Activated CD8-positive, alpha-beta T cell treated with anti-CD3 and anti-CD28 coated beads for 36 hours (primary cell): ENCODE measurements at regions not wholly inside any gene's neighbourhood (a gene's known extent, or its start where the extent isn't known, plus 50 kb on each side); places are given as distances from the start of the nearest gene placed in this dataset.

ENCODE experiments used
- ATAC-seq: fragments of 200-7000 bp; cut with Tn5 transposase; one replicate; pipeline ENCODE4 v1.10.0; 2021; ENCODE audit warnings: mild to moderate bottlenecking, moderate library complexity
- CTCF ChIA-PET: fragments of 350-600 bp; sonication (Branson Sonifier 250); formaldehyde crosslinking; loops from one replicate; lab custom pipeline; 2021; ENCODE audit warnings: antibody characterized with exemption; lab: Charles Lee
- POLR2A ChIA-PET: fragments of 350-600 bp; sonication (Branson Sonifier 250); formaldehyde crosslinking; loops from one replicate; lab custom pipeline; 2021; ENCODE audit warnings: antibody characterized with exemption; lab: Charles Lee
- DNase-seq: peaks from one replicate; pipeline ENCODE4 v3.0.0-alpha.2; 2020
- H3K27ac Mint-ChIP-seq: one replicate; pipeline ENCODE4 v1.8.0; 2021; ENCODE audit warnings: mild to moderate bottlenecking, mixed read lengths
- H3K27me3 Mint-ChIP-seq: one replicate; pipeline ENCODE4 v1.8.0; 2021; ENCODE audit warnings: mixed read lengths
- H3K36me3 Mint-ChIP-seq: one replicate; pipeline ENCODE4 v1.8.0; 2021; ENCODE audit warnings: low read depth, mixed read lengths
- H3K4me1 Mint-ChIP-seq: one replicate; pipeline ENCODE4 v1.8.0; 2021; ENCODE audit warnings: low read depth, mixed read lengths
- H3K4me3 Mint-ChIP-seq: one replicate; pipeline ENCODE4 v1.8.0; 2021; ENCODE audit warnings: mild to moderate bottlenecking, moderate library complexity, mixed read lengths
- H3K9me3 Mint-ChIP-seq: one replicate; pipeline ENCODE4 v1.8.0; 2021; ENCODE audit warnings: mixed read lengths
- intact Hi-C: fragments of 100-400 bp; cut with micrococcal nuclease; formaldehyde crosslinking; loops from one replicate; pipeline ENCODE4 v1.10.0; 2022
- TF ChIP-seq, protein P1 (sequence below): fragments of 200-600 bp; IDR thresholded peaks from one replicate; pipeline ENCODE4 v1.8.0; 2022; ENCODE audit warnings: antibody characterized with exemption, mild to moderate bottlenecking

DNA sequence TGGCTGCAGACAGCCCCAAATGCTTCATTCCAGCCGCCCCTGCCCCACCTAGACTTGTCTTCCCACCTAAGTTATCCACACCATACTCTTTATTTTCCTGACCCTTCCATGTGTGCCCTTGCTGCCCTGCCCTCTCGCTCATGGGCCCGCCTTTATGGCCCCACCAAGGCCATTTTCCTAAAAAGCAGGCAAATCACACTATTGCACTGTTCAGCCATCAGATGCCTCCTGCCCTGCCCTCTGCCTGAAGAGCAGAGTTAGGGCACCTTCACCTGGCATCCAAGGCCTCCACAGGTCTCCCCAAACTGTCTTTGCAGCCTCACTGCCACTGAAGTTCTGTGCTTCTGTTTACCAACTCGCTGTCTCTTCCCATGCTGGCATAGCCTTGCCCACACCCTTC lies 496.7 kb downstream of the EIPR1 start:
- intact Hi-C loops: no loop called here
- CTCF ChIA-PET: no interaction called here
- no peaks in the 10 kb centered on the region for H3K36me3 Mint-ChIP-seq
- POLR2A ChIA-PET: no interaction called here
- DNase-seq (no peak), ATAC-seq (no peak)
- H3K27ac Mint-ChIP-seq: no peak overlapping the region
- TF ChIP-seq, protein P1, sequence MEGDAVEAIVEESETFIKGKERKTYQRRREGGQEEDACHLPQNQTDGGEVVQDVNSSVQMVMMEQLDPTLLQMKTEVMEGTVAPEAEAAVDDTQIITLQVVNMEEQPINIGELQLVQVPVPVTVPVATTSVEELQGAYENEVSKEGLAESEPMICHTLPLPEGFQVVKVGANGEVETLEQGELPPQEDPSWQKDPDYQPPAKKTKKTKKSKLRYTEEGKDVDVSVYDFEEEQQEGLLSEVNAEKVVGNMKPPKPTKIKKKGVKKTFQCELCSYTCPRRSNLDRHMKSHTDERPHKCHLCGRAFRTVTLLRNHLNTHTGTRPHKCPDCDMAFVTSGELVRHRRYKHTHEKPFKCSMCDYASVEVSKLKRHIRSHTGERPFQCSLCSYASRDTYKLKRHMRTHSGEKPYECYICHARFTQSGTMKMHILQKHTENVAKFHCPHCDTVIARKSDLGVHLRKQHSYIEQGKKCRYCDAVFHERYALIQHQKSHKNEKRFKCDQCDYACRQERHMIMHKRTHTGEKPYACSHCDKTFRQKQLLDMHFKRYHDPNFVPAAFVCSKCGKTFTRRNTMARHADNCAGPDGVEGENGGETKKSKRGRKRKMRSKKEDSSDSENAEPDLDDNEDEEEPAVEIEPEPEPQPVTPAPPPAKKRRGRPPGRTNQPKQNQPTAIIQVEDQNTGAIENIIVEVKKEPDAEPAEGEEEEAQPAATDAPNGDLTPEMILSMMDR: no peak
- no peaks in the 10 kb centered on the region for H3K27me3 Mint-ChIP-seq
- no peak overlapping the region for H3K4me3 Mint-ChIP-seq
- peaks cover 8% of the 10 kb centered on the region for H3K9me3 Mint-ChIP-seq
- no peaks in the 10 kb centered on the region for H3K4me1 Mint-ChIP-seq

DNA sequence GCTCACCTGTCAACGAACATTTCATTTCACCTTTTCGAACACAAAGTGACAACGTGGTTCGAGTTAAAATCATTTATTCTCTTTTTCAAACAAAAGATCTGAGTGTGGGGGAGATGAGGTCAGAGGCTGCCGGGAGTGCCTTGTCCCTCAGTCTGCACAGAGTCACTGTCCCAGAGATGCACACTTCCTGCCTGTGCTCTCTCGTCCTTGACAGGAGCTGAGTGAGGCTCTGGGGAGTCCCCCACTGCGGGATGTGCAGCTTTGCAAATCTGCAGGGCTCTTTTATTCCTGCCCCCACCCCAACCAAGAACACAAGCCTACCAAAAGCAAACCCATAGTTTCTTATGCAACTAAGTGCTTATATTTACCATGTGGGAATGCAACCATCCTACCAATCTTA lies 497.8 kb downstream of the EIPR1 start:
- CTCF ChIA-PET: no interaction called here
- intact Hi-C loops: no loop called here

DNA sequence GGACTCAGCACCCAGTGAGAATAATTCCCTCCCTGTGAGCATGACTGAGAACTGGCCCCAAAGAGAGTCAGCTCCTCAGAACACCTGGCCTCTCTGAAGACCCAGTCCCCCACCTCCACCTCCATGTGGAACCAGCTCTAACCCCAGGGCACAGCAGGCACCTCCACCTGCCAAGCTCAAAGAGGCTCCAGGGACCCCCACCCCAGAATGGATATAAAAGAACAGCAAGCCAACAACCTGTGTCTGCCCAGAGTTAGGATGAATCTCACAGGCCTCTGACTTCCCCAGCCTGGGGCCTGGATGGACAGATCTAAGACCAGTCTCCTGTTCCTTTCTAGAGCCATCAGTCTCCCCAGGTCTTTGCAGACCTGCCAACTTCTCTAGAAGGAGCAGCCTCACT lies 498.5 kb downstream of the EIPR1 start:
- H3K4me3 Mint-ChIP-seq: no peak overlapping the region
- POLR2A ChIA-PET: no interaction called here

More for the DNA sequence above, 497.8 kb downstream of the EIPR1 start:
- DNase-seq: no peak
- TF ChIP-seq, protein P1: no peak
- POLR2A ChIA-PET: no interaction called here
- no peaks in the 10 kb centered on the region for H3K4me1 Mint-ChIP-seq
- no peaks in the 10 kb centered on the region for H3K36me3 Mint-ChIP-seq
- H3K4me3 Mint-ChIP-seq: no peak overlapping the region
- H3K9me3 Mint-ChIP-seq: peaks cover 8% of the 10 kb centered on the region
- no peaks in the 10 kb centered on the region for H3K27me3 Mint-ChIP-seq
- no peak overlapping the region for H3K27ac Mint-ChIP-seq
- ATAC-seq: no peak

DNA sequence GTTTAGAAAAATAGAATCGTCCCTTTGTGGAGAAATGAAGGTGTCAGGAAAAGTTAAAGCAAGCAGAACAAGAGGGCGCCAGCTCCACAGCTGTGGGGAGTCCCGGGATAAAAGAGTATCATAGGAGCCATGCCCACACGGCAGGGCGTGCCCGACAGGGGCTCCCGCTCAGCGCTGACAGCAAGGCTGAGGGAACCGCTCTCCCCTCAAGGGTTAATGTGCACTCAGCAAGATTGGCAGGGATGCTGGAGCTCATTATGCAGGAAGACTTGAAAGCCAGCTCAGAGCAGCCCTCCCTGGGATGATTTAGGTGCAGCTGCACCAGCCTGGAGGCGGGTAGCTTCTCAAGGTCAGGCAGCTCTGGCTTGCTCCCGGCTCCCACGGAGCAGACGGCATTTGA lies 500.2 kb downstream of the EIPR1 start:
- H3K36me3 Mint-ChIP-seq: no peaks in the 10 kb centered on the region
- H3K27me3 Mint-ChIP-seq: no peaks in the 10 kb centered on the region
- intact Hi-C loops: no loop called here
- POLR2A ChIA-PET: no interaction called here
- H3K9me3 Mint-ChIP-seq: peaks cover 2% of the 10 kb centered on the region
- ATAC-seq: no peak
- CTCF ChIA-PET: no interaction called here
- TF ChIP-seq, protein P1: no peak
- no peak overlapping the region for H3K27ac Mint-ChIP-seq
- no peak overlapping the region for H3K4me3 Mint-ChIP-seq
- no peaks in the 10 kb centered on the region for H3K4me1 Mint-ChIP-seq
- DNase-seq: no peak

More for the DNA sequence above, 498.5 kb downstream of the EIPR1 start:
- ATAC-seq (no peak), DNase-seq (no peak)
- Mint-ChIP-seq H3K27ac (no peak overlapping the region), H3K27me3 (no peaks in the 10 kb centered on the region), H3K36me3 (no peaks in the 10 kb centered on the region), H3K9me3 (peaks cover 8% of the 10 kb centered on the region), H3K4me1 (no peaks in the 10 kb centered on the region)
- TF ChIP-seq, protein P1: no peak
- intact Hi-C loops: no loop called here
- CTCF ChIA-PET: no interaction called here

DNA sequence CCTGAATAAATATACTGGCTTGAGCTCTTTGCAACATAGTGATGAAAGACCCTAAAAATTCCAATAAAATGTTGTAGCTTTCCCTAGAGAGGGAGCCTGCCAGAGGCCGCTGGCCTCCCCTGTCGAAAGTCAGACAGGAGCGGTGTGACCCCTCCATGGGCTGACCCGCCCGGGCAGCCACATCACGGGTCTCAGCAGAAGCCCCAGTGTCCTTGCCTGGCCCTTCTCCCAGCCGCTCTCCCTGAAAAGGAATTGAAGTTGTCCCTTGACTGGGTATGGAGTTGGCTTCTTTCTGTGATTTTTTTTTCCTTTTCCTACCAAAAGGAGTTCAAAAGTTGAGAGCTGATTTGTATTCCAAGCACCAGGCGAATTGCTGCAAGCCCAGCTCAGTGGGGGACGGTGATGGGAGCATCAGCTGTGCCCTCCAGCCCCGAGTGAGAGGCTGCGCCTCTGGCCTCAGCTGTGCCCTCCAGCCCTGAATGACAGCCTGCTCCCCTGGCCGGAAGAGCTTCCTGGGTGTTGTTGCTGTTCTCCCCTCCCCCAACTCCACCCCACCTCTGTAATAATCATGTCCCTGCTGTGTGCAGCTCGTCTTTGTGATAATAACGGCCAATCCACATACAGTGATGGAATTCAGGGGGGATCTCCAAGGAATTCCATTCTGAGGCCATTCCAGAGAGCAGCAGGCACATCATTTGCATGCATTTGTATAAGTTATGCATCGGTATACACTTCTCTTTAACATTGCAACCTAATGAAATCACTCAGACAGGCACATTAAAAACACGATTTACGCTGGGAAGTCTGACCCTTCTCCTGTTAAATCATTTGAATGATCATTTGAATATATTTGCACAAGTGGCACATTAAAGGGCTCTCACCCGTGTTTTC lies 501.0 kb downstream of the EIPR1 start:
- Mint-ChIP-seq H3K4me3 (no peak overlapping the region), H3K27me3 (no peaks in the 10 kb centered on the region), H3K9me3 (no peaks in the 10 kb centered on the region), H3K27ac (no peak overlapping the region), H3K4me1 (no peaks in the 10 kb centered on the region), H3K36me3 (no peaks in the 10 kb centered on the region)
- DNase-seq: no peak
- ATAC-seq: no peak
- ChIA-PET CTCF (no interaction called here), POLR2A (no interaction called here)
- TF ChIP-seq, protein P1: no peak
- intact Hi-C loops: no loop called here
